NCI-H146 (cell line): ENCODE measurements at regions not wholly inside any gene's neighbourhood (a gene's known extent, or its start where the extent isn't known, plus 50 kb on each side); places are given as distances from the start of the nearest gene placed in this dataset.
"Not testable (repeated sequence)": the region's sequence is repeated elsewhere in the genome, so short reads cannot be mapped to it uniquely, and the experiment has no call there.

Source experiments
- DNase-seq: peaks from one replicate; lab custom pipeline; 2025; lab: John Stamatoyannopoulos, UW

GRCh38 chr20:12581644-12582289, 427.0 kb upstream of the SPTLC3 start:
- DNase-seq, result peak; percentile 85

GRCh38 chr20:12582710-12583109, 426.1 kb upstream of the SPTLC3 start:
- not testable (repeated sequence) for DNase-seq

- DNase-seq, result peak; percentile 91
Observed at GRCh38 chr20:12591949-12592470, 416.8 kb upstream of the SPTLC3 start.

GRCh38 chr20:12592756-12593155, 416.0 kb upstream of the SPTLC3 start:
- no peak for DNase-seq

- DNase-seq, result no peak
Observed at GRCh38 chr20:12593342-12593873, 415.4 kb upstream of the SPTLC3 start.

GRCh38 chr20:12594410-12595088, 414.2 kb upstream of the SPTLC3 start:
- DNase-seq, result peak; percentile 36

- DNase-seq, result no peak
Observed at GRCh38 chr20:12595841-12596240, 412.9 kb upstream of the SPTLC3 start.

GRCh38 chr20:12596863-12597262, 411.9 kb upstream of the SPTLC3 start:
- no peak for DNase-seq

- DNase-seq, result no peak
Observed at GRCh38 chr20:12597551-12597950, 411.2 kb upstream of the SPTLC3 start.

GRCh38 chr20:12598894-12599293, 409.9 kb upstream of the SPTLC3 start:
- peak; percentile 81 for DNase-seq

GRCh38 chr20:12599494-12599893, 409.3 kb upstream of the SPTLC3 start:
- DNase-seq, result no peak

- no peak for DNase-seq
Observed at GRCh38 chr20:12605751-12606150, 403.0 kb upstream of the SPTLC3 start.

- no peak for DNase-seq
Observed at GRCh38 chr20:12610871-12611270, 397.9 kb upstream of the SPTLC3 start.

GRCh38 chr20:12614764-12615163, 394.0 kb upstream of the SPTLC3 start:
- no peak for DNase-seq

- no peak for DNase-seq
Observed at GRCh38 chr20:12617076-12617475, 391.7 kb upstream of the SPTLC3 start.

GRCh38 chr20:12623870-12624269, 384.9 kb upstream of the SPTLC3 start:
- DNase-seq, result no peak

- DNase-seq, result no peak
Observed at GRCh38 chr20:12627485-12627884, 381.3 kb upstream of the SPTLC3 start.

GRCh38 chr20:12638633-12639312, 370.0 kb upstream of the SPTLC3 start:
- no peak for DNase-seq

GRCh38 chr20:12640251-12640650, 368.5 kb upstream of the SPTLC3 start:
- no peak for DNase-seq

GRCh38 chr20:12641619-12642018, 367.2 kb upstream of the SPTLC3 start:
- DNase-seq, result no peak

- DNase-seq, result no peak
Observed at GRCh38 chr20:12644461-12644860, 364.3 kb upstream of the SPTLC3 start.

- DNase-seq, result no peak
Observed at GRCh38 chr20:12649234-12649633, 359.5 kb upstream of the SPTLC3 start.

- DNase-seq, result no peak
Observed at GRCh38 chr20:12653642-12654041, 355.1 kb upstream of the SPTLC3 start.
